Activated naive CD8-positive, alpha-beta T cell treated with anti-CD3 and anti-CD28 coated beads, Interleukin-2, amount 10 ng/mL, durations not matched to agents 7 days and 5 days (primary cell): ENCODE measurements at regions not wholly inside any gene's neighbourhood (a gene's known extent, or its start where the extent isn't known, plus 50 kb on each side); places are given as distances from the start of the nearest gene placed in this dataset.

Experiments used
- ATAC-seq: fragments of 150-1000 bp; cut with Tn5 transposase; one replicate; pipeline ENCODE4 v1.10.0; 2021; ENCODE audit warnings: low read depth, moderate library complexity
- POLR2A ChIA-PET: fragments of 350-600 bp; sonication (Branson Sonifier 250); formaldehyde crosslinking; loops from one replicate; lab custom pipeline; 2021; ENCODE audit warnings: antibody characterized with exemption; lab: Charles Lee
- DNase-seq: peaks from one replicate; pipeline ENCODE4 v3.0.0; 2021
- H3K27ac Mint-ChIP-seq: one replicate; pipeline ENCODE4 v1.8.0; 2022; ENCODE audit warnings: mild to moderate bottlenecking, mixed read lengths
- H3K27me3 Mint-ChIP-seq: one replicate; pipeline ENCODE4 v1.8.0; 2022; ENCODE audit warnings: mild to moderate bottlenecking, moderate library complexity, mixed read lengths
- H3K36me3 Mint-ChIP-seq: one replicate; pipeline ENCODE4 v1.8.0; 2021; ENCODE audit warnings: mild to moderate bottlenecking, mixed read lengths
- H3K4me1 Mint-ChIP-seq: one replicate; pipeline ENCODE4 v1.8.0; 2021; ENCODE audit warnings: mixed read lengths
- H3K4me3 Mint-ChIP-seq: one replicate; pipeline ENCODE4 v1.8.0; 2022; ENCODE audit warnings: mild to moderate bottlenecking, moderate library complexity, mixed read lengths
- H3K9me3 Mint-ChIP-seq: one replicate; pipeline ENCODE4 v1.8.0; 2021; ENCODE audit warnings: mixed read lengths

- Mint-ChIP-seq H3K4me3 (no peak overlapping the region), H3K9me3 (peaks cover 8% of the 10 kb centered on the region), H3K27me3 (no peaks in the 10 kb centered on the region), H3K27ac (no peak overlapping the region), H3K36me3 (no peaks in the 10 kb centered on the region), H3K4me1 (no peaks in the 10 kb centered on the region)
- ATAC-seq, result no peak
- DNase-seq, result no peak
- POLR2A ChIA-PET, result no interaction called here
Observed at GRCh38 chr10:130399425-130399950, 263.3 kb downstream of the GLRX3 start.

- DNase-seq (no peak), ATAC-seq (no peak)
- Mint-ChIP-seq H3K9me3 (peaks cover 3% of the 10 kb centered on the region), H3K4me1 (no peaks in the 10 kb centered on the region), H3K4me3 (no peak overlapping the region), H3K36me3 (no peaks in the 10 kb centered on the region), H3K27me3 (no peaks in the 10 kb centered on the region), H3K27ac (no peak overlapping the region)
- POLR2A ChIA-PET, result no interaction called here
Observed at GRCh38 chr10:130400890-130401289, 264.7 kb downstream of the GLRX3 start.

- H3K27me3 Mint-ChIP-seq, result no peaks in the 10 kb centered on the region
Observed at GRCh38 chr10:130401860-130402765, 265.9 kb downstream of the GLRX3 start.

DNA sequence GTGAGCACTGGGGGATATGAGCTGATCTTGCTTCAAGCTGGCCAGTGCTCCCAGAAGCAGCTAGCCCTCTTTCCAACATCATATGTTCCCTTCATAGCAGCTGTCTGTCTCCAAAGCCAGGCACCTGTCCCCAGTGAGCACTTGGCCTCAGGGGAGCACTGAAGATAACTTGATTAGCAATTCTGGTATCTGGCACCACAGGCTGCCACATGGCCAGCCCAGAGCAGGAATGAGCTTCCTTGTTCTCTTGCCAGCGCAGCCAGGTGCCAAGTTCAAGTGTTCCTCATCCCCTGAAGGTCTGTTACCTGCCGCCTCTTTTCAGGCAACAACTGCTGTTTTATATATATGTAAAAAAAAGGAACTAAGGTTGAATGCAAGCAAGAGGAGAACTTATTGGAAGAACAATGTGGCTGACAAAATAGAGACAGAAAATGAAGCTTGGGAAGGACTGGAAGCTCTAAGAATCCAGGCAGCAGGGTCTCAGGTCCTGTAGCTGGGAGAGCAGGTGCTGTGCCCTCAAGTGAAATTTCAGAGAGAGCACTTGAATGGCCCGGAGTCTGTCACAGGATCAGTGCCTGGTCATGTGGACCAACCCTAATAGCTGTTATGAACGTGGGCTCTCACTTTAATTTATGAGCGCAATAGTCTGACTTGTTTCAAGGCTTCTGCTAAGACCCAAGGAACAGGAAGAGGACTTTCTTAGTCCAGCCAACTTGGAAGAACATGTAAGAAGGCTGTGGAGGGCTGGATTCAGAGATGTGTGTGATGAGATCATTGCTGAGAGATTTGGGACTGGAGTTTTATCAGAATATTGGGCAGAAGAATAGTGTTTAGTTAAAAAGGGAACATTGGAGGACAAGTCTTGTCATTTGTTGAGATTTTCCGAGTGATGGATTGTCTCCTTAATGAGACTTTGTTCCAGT is 267.2 kb downstream of the GLRX3 start:
- H3K4me3 Mint-ChIP-seq, result no peak overlapping the region
- ATAC-seq, result no peak
- POLR2A ChIA-PET, result no interaction called here
- no peaks in the 10 kb centered on the region for H3K27me3 Mint-ChIP-seq
- no peak overlapping the region for H3K27ac Mint-ChIP-seq
- DNase-seq, result no peak
- H3K4me1 Mint-ChIP-seq, result no peaks in the 10 kb centered on the region
- H3K36me3 Mint-ChIP-seq, result no peaks in the 10 kb centered on the region
- H3K9me3 Mint-ChIP-seq, result peaks cover 1% of the 10 kb centered on the region

More at GRCh38 chr10:130401860-130402765, 265.9 kb downstream of the GLRX3 start:
- H3K4me1 Mint-ChIP-seq, result no peaks in the 10 kb centered on the region
- ATAC-seq, result no peak
- no peak overlapping the region for H3K4me3 Mint-ChIP-seq
- no peak overlapping the region for H3K27ac Mint-ChIP-seq
- POLR2A ChIA-PET, result no interaction called here
- DNase-seq, result no peak
- no peaks in the 10 kb centered on the region for H3K36me3 Mint-ChIP-seq
- no peaks in the 10 kb centered on the region for H3K9me3 Mint-ChIP-seq

DNA sequence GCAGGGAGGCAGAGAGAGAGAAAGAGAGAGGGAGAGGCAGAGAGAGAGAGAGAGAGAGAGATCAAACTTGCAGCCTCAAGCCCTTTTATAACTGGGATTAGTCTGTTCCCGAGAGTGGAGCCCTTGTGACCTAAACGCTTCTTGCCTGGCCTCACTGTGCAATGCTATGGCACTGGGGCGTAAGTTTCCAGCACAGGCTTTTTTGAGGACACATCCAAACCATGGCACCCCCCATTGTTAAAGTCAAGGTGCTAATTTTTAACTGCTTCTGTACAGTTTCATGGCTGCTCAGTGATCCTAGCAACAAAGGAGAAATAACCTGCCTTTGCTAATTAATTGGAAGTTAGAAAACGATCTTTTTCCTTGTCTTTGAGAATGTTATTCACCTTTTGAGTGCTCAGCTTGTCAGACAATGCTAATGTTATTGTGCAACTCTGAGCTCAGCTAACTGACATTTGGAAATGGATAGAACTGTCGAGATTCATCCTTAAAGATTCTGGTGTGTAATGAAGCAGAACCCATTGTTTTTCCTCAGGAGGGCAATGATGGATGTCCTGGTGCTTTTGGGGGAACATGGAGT is 268.4 kb downstream of the GLRX3 start:
- H3K27me3 Mint-ChIP-seq, result no peaks in the 10 kb centered on the region
- peaks cover 1% of the 10 kb centered on the region for H3K9me3 Mint-ChIP-seq
- H3K4me3 Mint-ChIP-seq, result no peak overlapping the region
- no peak for DNase-seq
- POLR2A ChIA-PET, result no interaction called here
- no peaks in the 10 kb centered on the region for H3K4me1 Mint-ChIP-seq
- no peak for ATAC-seq
- H3K36me3 Mint-ChIP-seq, result no peaks in the 10 kb centered on the region
- H3K27ac Mint-ChIP-seq, result no peak overlapping the region

DNA sequence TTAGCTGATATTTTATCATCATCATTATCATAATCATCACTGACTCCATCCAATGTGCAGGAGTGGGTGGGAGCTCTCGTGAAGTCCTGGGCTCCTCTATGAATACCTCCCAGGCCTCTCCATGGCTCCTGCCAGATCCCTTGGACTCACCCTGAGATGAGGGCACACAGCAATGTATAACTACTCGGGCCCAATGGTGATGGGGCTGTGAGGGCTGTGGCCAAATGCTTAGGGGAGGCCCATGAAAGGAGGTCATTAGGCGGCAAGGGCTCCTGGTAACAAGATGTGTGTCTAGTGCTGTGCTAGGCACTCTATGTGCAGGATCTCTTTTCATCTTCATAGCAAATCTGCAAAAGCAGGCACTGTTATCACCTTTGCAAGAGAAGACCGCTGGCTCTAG is 270.9 kb downstream of the GLRX3 start:
- POLR2A ChIA-PET, result no interaction called here
- no peak for DNase-seq
- Mint-ChIP-seq H3K27ac (no peak overlapping the region), H3K9me3 (peaks cover 1% of the 10 kb centered on the region), H3K36me3 (no peaks in the 10 kb centered on the region), H3K4me1 (no peaks in the 10 kb centered on the region), H3K4me3 (no peak overlapping the region), H3K27me3 (no peaks in the 10 kb centered on the region)
- no peak for ATAC-seq

DNA sequence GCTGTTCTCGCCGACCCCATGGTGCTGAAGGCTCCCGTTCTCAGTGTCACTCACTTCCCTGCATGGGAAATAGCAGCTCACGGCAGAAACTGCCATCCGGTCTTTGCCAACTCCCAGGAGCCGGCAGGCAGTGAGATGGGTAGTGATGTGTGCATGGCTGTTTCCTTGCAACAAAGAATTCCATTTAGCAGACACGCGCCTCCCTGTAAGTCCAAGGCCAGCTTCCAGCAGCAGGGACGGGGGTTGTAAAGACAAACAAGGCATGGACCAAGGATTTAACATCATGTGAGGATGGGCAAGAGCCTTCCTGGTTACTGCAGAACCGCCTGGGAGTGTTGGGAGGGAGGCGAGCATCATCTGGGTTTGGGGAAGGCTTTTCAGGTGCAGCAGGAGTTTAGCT is 273.1 kb downstream of the GLRX3 start:
- H3K27me3 Mint-ChIP-seq, result no peaks in the 10 kb centered on the region
- no peaks in the 10 kb centered on the region for H3K36me3 Mint-ChIP-seq
- POLR2A ChIA-PET, result no interaction called here
- no peak overlapping the region for H3K4me3 Mint-ChIP-seq
- no peaks in the 10 kb centered on the region for H3K4me1 Mint-ChIP-seq
- no peak for DNase-seq
- no peak for ATAC-seq
- no peak overlapping the region for H3K27ac Mint-ChIP-seq
- H3K9me3 Mint-ChIP-seq, result peaks cover 1% of the 10 kb centered on the region

DNA sequence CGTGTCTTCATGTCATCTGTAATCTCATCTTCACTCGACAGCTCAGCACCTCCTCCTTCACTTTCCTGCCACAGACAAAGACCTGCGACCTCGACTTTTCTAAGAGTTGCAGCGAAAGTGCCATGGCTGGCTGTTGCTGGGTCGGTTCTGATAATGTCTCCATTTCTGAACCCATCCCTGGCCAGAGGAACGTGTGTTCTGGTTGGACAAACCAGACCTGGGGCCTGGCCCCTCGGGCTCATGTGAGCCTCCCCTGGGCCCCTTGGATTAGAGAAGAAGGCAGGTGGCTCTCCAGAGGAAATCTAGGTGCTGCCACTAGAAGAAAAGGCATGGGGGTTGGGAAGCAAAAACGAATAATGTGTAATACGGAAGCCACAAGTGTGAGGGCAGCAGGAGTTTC is 273.7 kb downstream of the GLRX3 start:
- Mint-ChIP-seq H3K36me3 (no peaks in the 10 kb centered on the region), H3K27me3 (peaks cover under 1% of the 10 kb centered on the region), H3K4me1 (no peaks in the 10 kb centered on the region), H3K9me3 (peaks cover 1% of the 10 kb centered on the region), H3K4me3 (no peak overlapping the region), H3K27ac (no peak overlapping the region)
- ATAC-seq (no peak), DNase-seq (no peak)
- POLR2A ChIA-PET, result no interaction called here

- POLR2A ChIA-PET, result no interaction called here
- H3K9me3 Mint-ChIP-seq, result peaks cover 5% of the 10 kb centered on the region
- H3K36me3 Mint-ChIP-seq, result no peaks in the 10 kb centered on the region
- no peak overlapping the region for H3K4me3 Mint-ChIP-seq
- peaks cover 1% of the 10 kb centered on the region for H3K4me1 Mint-ChIP-seq
- no peak for DNase-seq
- H3K27ac Mint-ChIP-seq, result no peak overlapping the region
- H3K27me3 Mint-ChIP-seq, result peaks cover 8% of the 10 kb centered on the region
- no peak for ATAC-seq
Observed at GRCh38 chr10:130411496-130412085, 275.4 kb downstream of the GLRX3 start.

GRCh38 chr10:130412317-130412716 is 276.1 kb downstream of the GLRX3 start:
- Mint-ChIP-seq H3K9me3 (peaks cover 5% of the 10 kb centered on the region), H3K4me3 (no peak overlapping the region), H3K27me3 (peaks cover 8% of the 10 kb centered on the region), H3K27ac (no peak overlapping the region), H3K4me1 (peaks cover 1% of the 10 kb centered on the region), H3K36me3 (no peaks in the 10 kb centered on the region)
- DNase-seq (no peak), ATAC-seq (no peak)
- POLR2A ChIA-PET, result no interaction called here

- ATAC-seq, result no peak
- no peak overlapping the region for H3K27ac Mint-ChIP-seq
- peaks cover 6% of the 10 kb centered on the region for H3K9me3 Mint-ChIP-seq
- H3K4me1 Mint-ChIP-seq, result peaks cover 1% of the 10 kb centered on the region
- peaks cover 8% of the 10 kb centered on the region for H3K27me3 Mint-ChIP-seq
- POLR2A ChIA-PET, result no interaction called here
- H3K36me3 Mint-ChIP-seq, result no peaks in the 10 kb centered on the region
- DNase-seq, result no peak
- H3K4me3 Mint-ChIP-seq, result no peak overlapping the region
Observed at GRCh38 chr10:130416334-130417150, 280.4 kb downstream of the GLRX3 start.

DNA sequence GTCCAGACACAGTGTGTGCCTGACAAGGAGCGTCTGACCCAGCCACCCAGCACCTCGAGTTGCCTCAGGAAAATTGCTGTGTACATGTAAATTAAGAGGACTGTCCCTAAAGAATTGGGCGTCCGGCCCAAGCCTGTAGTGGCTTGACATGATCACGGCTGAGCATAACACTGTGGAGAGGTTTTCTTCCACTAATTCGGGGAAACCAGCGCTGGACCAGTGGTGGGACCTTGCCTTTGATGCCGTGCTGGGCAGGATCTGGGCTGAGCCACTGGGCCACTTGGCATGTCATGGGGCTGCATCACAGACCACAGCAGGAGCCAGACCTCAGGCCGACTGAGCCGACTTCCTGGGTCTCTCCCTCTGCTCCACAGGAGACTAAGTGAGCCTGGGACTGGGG is 282.5 kb downstream of the GLRX3 start:
- POLR2A ChIA-PET, result no interaction called here
- Mint-ChIP-seq H3K4me3 (no peak overlapping the region), H3K27me3 (peaks cover 8% of the 10 kb centered on the region), H3K4me1 (peaks cover 1% of the 10 kb centered on the region), H3K27ac (no peak overlapping the region), H3K36me3 (no peaks in the 10 kb centered on the region), H3K9me3 (peaks cover 6% of the 10 kb centered on the region)
- DNase-seq, result no peak
- no peak for ATAC-seq
